Tibial nerve (tissue), 4 donors: ENCODE measurements at regions not wholly inside any gene's neighbourhood (a gene's known extent, or its start where the extent isn't known, plus 50 kb on each side); places are given as distances from the start of the nearest gene placed in this dataset.

ENCODE experiments used
- DNase-seq, 2 donors: peaks; one replicate each; pipeline ENCODE4 v3.0.0-alpha.2; 2019; ENCODE audit warnings: low spot score in 2 of 2
- H3K27ac ChIP-seq, 4 donors: fragments of 200-600 bp; sonication (generic) in 3 of 4; one replicate each; pipeline ENCODE4 v1.5.1; 2017 to 2019; ENCODE audit warnings: mild to moderate bottlenecking in 1 of 4
- H3K27me3 ChIP-seq, 2 donors: fragments of 200-600 bp; sonication (generic) in 1 of 2; one replicate each; pipeline versions ENCODE4 v1.5.1 to v1.6.0; 2017 to 2019
- H3K36me3 ChIP-seq, 3 donors: fragments of 200-600 bp; sonication (generic); one replicate each; pipeline ENCODE4 v1.5.1; 2018 to 2019
- H3K4me1 ChIP-seq, 4 donors: fragments of 200-600 bp; sonication (generic) in 3 of 4; one replicate each; pipeline ENCODE4 v1.5.1; 2017 to 2019
- H3K4me3 ChIP-seq, 4 donors: fragments of 200-600 bp; sonication (generic) in 3 of 4; one replicate each; pipeline ENCODE4 v1.5.1; 2017 to 2019; ENCODE audit warnings: mild to moderate bottlenecking in 1 of 4, moderate library complexity in 1 of 4
- H3K9me3 ChIP-seq, 4 donors: fragments of 200-600 bp; sonication (generic) in 3 of 4; one replicate each; pipeline ENCODE4 v1.5.1; 2017 to 2019
- CTCF ChIP-seq, 5 experiments: fragments of 200-600 bp in 3 of 5; fragments of 450-650 bp in 2 of 5; sonication (generic) in 3 of 5; IDR thresholded peaks; one replicate each; pipeline ENCODE4 v1.5.1; 2016 to 2019; ENCODE audit warnings: antibody characterized with exemption in 5 of 5, mild to moderate bottlenecking in 3 of 5, moderate library complexity in 2 of 5
- EP300 ChIP-seq, 2 donors: sonication (generic); formaldehyde crosslinking; IDR thresholded peaks; one replicate each; pipeline ENCODE4 v1.6.1; 2017; ENCODE audit warnings: antibody characterized with exemption in 2 of 2, mild to moderate bottlenecking in 1 of 2
- POLR2A ChIP-seq, 2 donors: fragments of 450-650 bp; IDR thresholded peaks; one replicate each; pipeline ENCODE4 v1.6.1; 2017; ENCODE audit warnings: antibody characterized with exemption in 2 of 2, mild to moderate bottlenecking in 2 of 2, moderate library complexity in 2 of 2
- WGBS, 2 donors: methylation state at CpG; one replicate each; pipeline ENCODE4 v1.1.5; 2018; 5-methylcytosine and 5-hydroxymethylcytosine counted together

- Histone ChIP-seq H3K27ac (no peak overlapping the region), H3K4me1 (no peaks in the 10 kb centered on the region), H3K27me3 (no peaks in the 10 kb centered on the region), H3K4me3 (no peak overlapping the region), H3K36me3 (no peaks in the 10 kb centered on the region), H3K9me3 (peaks cover 0 to 5% (median 0%) of the 10 kb centered on the region in 4 donors)
- WGBS, 2 donors: 21 to 26% methylated on average over 6 of the region's 6 CpGs
- TF ChIP-seq EP300 (IDR thresholded peaks at IDR 0.05): no peak
- no peak for TF ChIP-seq POLR2A (IDR thresholded peaks at IDR 0.05)
- TF ChIP-seq CTCF (IDR thresholded peaks at IDR 0.05): no peak
- DNase-seq: no peak
Observed at GRCh38 chr7:41107938-41108448, 594.9 kb downstream of the INHBA start.

- Histone ChIP-seq H3K27ac (no peak overlapping the region), H3K4me1 (no peaks in the 10 kb centered on the region), H3K4me3 (no peak overlapping the region), H3K27me3 (no peaks in the 10 kb centered on the region), H3K9me3 (peaks cover 0 to 5% (median 0%) of the 10 kb centered on the region in 4 donors), H3K36me3 (no peaks in the 10 kb centered on the region)
- TF ChIP-seq EP300 (IDR thresholded peaks at IDR 0.05) (no peak), POLR2A (IDR thresholded peaks at IDR 0.05) (no peak), CTCF (IDR thresholded peaks at IDR 0.05) (no peak)
- 78 to 79% methylated on average over 8 of the region's 8 CpGs for WGBS, 2 donors
- DNase-seq: no peak
Observed at GRCh38 chr7:41107330-41107937, 595.5 kb downstream of the INHBA start.

GRCh38 chr7:41104631-41105030, 598.3 kb downstream of the INHBA start:
- TF ChIP-seq POLR2A (IDR thresholded peaks at IDR 0.05) (no peak), EP300 (IDR thresholded peaks at IDR 0.05) (no peak), CTCF (IDR thresholded peaks at IDR 0.05) (no peak)
- H3K36me3 ChIP-seq: no peaks in the 10 kb centered on the region
- no peaks in the 10 kb centered on the region for H3K4me1 ChIP-seq
- H3K9me3 ChIP-seq: peaks cover 0 to 5% (median 0%) of the 10 kb centered on the region in 4 donors
- no peaks in the 10 kb centered on the region for H3K27me3 ChIP-seq
- H3K4me3 ChIP-seq: no peak overlapping the region
- H3K27ac ChIP-seq: no peak overlapping the region
- WGBS, 2 donors: 50 to 58% methylated on average over 1 of the region's 1 CpG
- DNase-seq: no peak

- TF ChIP-seq EP300 (IDR thresholded peaks at IDR 0.05) (no peak), POLR2A (IDR thresholded peaks at IDR 0.05) (no peak), CTCF (IDR thresholded peaks at IDR 0.05) (no peak)
- H3K4me1 ChIP-seq: no peaks in the 10 kb centered on the region
- no peak for DNase-seq
Observed at GRCh38 chr7:41103331-41103730, 599.6 kb downstream of the INHBA start.

GRCh38 chr7:41098846-41099245, 604.0 kb downstream of the INHBA start:
- WGBS, 2 donors: 91 to 94% methylated on average over 5 of the region's 5 CpGs
- Histone ChIP-seq H3K4me3 (no peak overlapping the region), H3K9me3 (peaks cover 0 to 2% (median 0%) of the 10 kb centered on the region in 4 donors), H3K4me1 (no peaks in the 10 kb centered on the region), H3K27me3 (no peaks in the 10 kb centered on the region), H3K27ac (no peak overlapping the region), H3K36me3 (no peaks in the 10 kb centered on the region)
- TF ChIP-seq EP300 (IDR thresholded peaks at IDR 0.05) (no peak), POLR2A (IDR thresholded peaks at IDR 0.05) (no peak)
- no peak for DNase-seq

More at GRCh38 chr7:41103331-41103730, 599.6 kb downstream of the INHBA start:
- Histone ChIP-seq H3K36me3 (no peaks in the 10 kb centered on the region), H3K27me3 (no peaks in the 10 kb centered on the region), H3K27ac (no peak overlapping the region), H3K4me3 (no peak overlapping the region), H3K9me3 (peaks cover 0 to 5% (median 0%) of the 10 kb centered on the region in 4 donors)
